ENCODE measurements at regions not wholly inside any gene's neighbourhood (a gene's known extent, or its start where the extent isn't known, plus 50 kb on each side); places are given as distances from the start of the nearest gene placed in this dataset.
"Not testable (repeated sequence)": the region's sequence is repeated elsewhere in the genome, so short reads cannot be mapped to it uniquely, and the experiment has no call there.

DNA sequence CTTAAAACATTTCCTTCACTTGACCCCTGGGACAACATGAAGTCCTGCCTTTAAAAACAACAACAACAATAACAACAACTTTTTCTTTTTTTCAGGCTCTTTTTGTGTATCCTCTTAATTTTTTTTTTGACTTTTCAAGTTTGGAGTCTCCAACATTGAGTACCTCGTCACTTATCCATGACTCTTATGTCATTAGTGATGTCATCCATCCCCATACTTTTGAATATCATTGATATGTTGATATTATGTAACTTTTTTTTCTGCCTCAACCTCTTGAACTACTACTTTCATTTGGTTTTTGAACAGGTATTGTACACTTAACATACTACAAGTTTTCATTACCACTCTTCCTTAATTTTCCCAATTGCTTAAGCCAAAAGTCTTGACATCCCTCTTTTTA is 143.0 kb upstream of the ATXN7L3B start:
- intact Hi-C loops (cut with DNase I): no loop called here

DNA sequence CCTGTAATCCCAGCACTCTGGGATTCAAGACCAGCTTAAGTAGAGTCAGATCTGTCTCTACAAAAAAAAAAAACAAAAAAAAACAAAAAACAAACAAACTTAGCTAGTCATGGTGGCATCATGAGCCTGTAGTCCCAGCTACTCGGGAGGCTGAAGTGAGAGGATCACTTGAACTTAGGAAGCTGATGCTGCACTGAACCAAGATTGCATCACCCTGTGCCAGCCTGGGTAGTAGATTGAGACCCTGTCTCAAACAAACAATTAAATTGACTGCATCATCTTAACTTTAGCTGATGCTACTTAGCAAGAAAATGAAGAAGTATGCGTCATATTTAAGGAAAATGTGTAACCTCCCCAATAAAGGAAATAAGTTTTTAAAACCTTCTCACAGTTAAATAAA is 136.6 kb upstream of the ATXN7L3B start:
- Histone ChIP-seq H3K9me3 (no peaks in the 10 kb centered on the region), H3K27me3 (no peaks in the 10 kb centered on the region), H3K27ac (no peak overlapping the region), H3K36me3 (no peaks in the 10 kb centered on the region), H3K4me1 (no peaks in the 10 kb centered on the region), H3K4me3 (no peak overlapping the region)
- no peak for FAIRE-seq
- 87 to 91% methylated on average over 2 of the region's 2 CpGs for WGBS, 2 donors
- intact Hi-C loops (cut with DNase I): no loop called here
- no peak for ATAC-seq
- no peak for TF ChIP-seq CTCF (IDR thresholded peaks at IDR 0.05)
- no peak for DNase-seq

More for the DNA sequence above, 143.0 kb upstream of the ATXN7L3B start:
- Histone ChIP-seq H3K36me3 (no peaks in the 10 kb centered on the region), H3K9me3 (no peaks in the 10 kb centered on the region), H3K4me1 (no peaks in the 10 kb centered on the region), H3K4me3 (no peak overlapping the region), H3K27me3 (no peaks in the 10 kb centered on the region), H3K27ac (no peak overlapping the region)
- no peak for TF ChIP-seq CTCF (IDR thresholded peaks at IDR 0.05)
- FAIRE-seq (no peak), DNase-seq (no peak), ATAC-seq (no peak)
- 63 to 71% methylated on average over 1 of the region's 1 CpG for WGBS, 2 donors

GRCh38 chr12:74401966-74402365 is 135.7 kb upstream of the ATXN7L3B start:
- no peak for DNase-seq
- H3K27me3 ChIP-seq: no peaks in the 10 kb centered on the region
- FAIRE-seq: no peak
- ATAC-seq: no peak
- H3K4me1 ChIP-seq: no peaks in the 10 kb centered on the region
- H3K4me3 ChIP-seq: no peak overlapping the region
- WGBS, 2 donors: 80 to 83% methylated on average over 3 of the region's 3 CpGs
- intact Hi-C loops (cut with DNase I): no loop called here
- no peaks in the 10 kb centered on the region for H3K9me3 ChIP-seq
- no peak overlapping the region for H3K27ac ChIP-seq
- H3K36me3 ChIP-seq: no peaks in the 10 kb centered on the region
- TF ChIP-seq CTCF (IDR thresholded peaks at IDR 0.05): no peak

- FAIRE-seq; H3K4me3 ChIP-seq; ATAC-seq; H3K9me3 ChIP-seq; DNase-seq; intact Hi-C loops (cut with DNase I); H3K27me3 ChIP-seq; H3K4me1 ChIP-seq; H3K27ac ChIP-seq; H3K36me3 ChIP-seq: not testable (repeated sequence)
- 74 to 81% methylated on average over 11 to 12 of the region's 12 CpGs for WGBS, 2 donors
Observed at GRCh38 chr12:74403221-74403470, 134.5 kb upstream of the ATXN7L3B start.

GRCh38 chr12:74408601-74409166 is 129.0 kb upstream of the ATXN7L3B start:
- no peaks in the 10 kb centered on the region for H3K4me1 ChIP-seq
- H3K27me3 ChIP-seq: no peaks in the 10 kb centered on the region
- H3K27ac ChIP-seq: no peak overlapping the region
- H3K36me3 ChIP-seq: no peaks in the 10 kb centered on the region
- WGBS, 2 donors: 24 to 26% methylated on average over 2 of the region's 2 CpGs
- FAIRE-seq (no peak), DNase-seq (no peak), ATAC-seq (no peak)
- TF ChIP-seq CTCF (IDR thresholded peaks at IDR 0.05): no peak
- no peak overlapping the region for H3K4me3 ChIP-seq
- intact Hi-C loops (cut with DNase I): no loop called here
- no peaks in the 10 kb centered on the region for H3K9me3 ChIP-seq
